ENCODE measurements at regions not wholly inside any gene's neighbourhood (a gene's known extent, or its start where the extent isn't known, plus 50 kb on each side); places are given as distances from the start of the nearest gene placed in this dataset.

DNA sequence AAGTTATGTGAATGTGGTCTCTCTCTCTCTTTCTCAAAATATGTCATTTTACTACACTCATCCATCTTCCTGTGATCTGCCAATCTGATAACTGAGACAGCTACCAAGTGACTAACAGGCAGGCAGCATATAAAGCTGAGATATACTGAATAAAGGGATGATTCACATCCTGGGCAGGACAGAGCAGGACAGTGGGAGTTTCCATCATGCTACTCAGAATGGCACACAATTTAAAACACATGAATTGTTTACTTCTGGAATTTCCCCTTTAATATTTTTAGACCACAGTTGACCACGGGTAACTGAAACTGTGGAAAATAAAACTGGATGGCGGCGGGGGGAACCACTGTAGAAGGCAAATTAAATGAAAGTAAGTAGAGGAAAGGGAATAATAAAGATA is 58.6 kb upstream of the DCTD start:
- no peak for TF ChIP-seq SAFB (IDR thresholded peaks at IDR 0.05; ENCODE audit: borderline replicate concordance, low read depth, low read length)
- no peak for TF ChIP-seq POLR2A (conservative IDR thresholded peaks at IDR 0.05)
- no peak for TF ChIP-seq MAFK (IDR thresholded peaks at IDR 0.05; ENCODE audit: low read length)
- no peak for TF ChIP-seq TAF1 (IDR thresholded peaks at IDR 0.05; ENCODE audit: control insufficient read depth, extremely low read depth, insufficient read depth, low read length, severe bottlenecking)

Data from K562 (cell line).